Fibroblast of skin of left biceps (primary cell): ENCODE measurements at regions not wholly inside any gene's neighbourhood (a gene's known extent, or its start where the extent isn't known, plus 50 kb on each side); places are given as distances from the start of the nearest gene placed in this dataset.

Experiments
- DNase-seq, 2 experiments: peaks; one replicate each; pipeline ENCODE4 v3.0.0-alpha.2; 2013; ENCODE audit warnings: low read depth in 2 of 2

- DNase-seq: no peak
Observed at GRCh38 chr11:119547511-119547910, 124.5 kb upstream of the THY1 start.

- no peak for DNase-seq
Observed at GRCh38 chr11:119545978-119546915, 123.3 kb upstream of the THY1 start.

DNA sequence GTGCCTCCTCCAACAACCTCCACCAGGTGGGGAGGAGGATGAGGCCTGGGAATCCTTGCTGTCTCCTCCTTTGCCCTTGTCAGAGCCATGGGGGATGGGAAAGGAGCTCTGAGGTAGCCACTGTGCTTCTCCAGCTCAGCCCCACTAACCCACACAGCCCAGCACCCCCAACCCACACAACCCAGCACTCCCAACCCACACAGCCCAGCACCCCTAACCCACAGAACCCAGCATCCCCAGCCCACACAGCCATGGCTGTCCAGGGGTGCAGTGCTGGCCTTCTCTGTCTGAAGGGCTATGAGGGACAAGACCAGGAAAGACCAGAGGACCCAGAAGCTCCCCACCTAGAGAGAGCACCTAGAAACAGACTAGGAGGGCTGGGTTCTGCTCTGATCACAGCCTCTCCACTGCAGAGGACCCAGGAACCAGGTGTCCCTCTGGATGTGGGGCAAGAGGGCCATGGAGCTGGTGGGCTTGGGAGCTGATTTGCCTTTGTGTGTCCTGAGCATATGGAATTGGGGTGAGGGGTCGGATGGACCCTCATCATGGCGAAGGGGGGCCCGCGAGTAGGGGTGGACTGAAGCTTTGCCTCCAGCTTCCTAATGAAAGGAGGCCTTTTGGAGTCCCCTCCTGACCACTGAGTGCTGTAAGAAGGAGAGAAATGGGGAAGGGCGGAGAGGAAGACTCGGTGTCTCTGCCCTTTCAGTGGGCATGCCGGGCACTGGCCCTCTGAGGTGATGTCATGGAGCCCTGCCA, 117.6 kb upstream of the THY1 start:
- DNase-seq: no peak

GRCh38 chr11:119539583-119539982, 116.6 kb upstream of the THY1 start:
- DNase-seq: no peak

DNA sequence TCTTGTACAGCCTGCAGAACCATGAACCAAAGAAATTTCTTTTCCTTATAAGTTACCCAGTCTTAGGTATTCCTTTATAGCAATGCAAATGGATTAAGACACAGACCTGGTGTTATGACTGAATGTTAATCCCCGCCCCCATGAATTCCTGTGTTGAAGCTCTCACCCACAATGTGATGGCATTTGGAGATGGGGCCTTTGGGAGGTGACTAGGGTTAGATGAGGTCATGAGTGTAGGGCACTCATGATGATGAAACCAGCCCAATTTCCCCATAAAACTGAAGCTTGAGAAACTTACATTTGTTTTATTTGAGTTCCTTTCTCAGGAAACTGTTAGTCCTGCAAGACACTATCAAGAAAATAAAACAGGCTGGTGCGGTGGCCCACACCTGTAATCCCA, 115.8 kb upstream of the THY1 start:
- no peak for DNase-seq

- no peak for DNase-seq
Observed at GRCh38 chr11:119537306-119538253, 114.6 kb upstream of the THY1 start.

DNA sequence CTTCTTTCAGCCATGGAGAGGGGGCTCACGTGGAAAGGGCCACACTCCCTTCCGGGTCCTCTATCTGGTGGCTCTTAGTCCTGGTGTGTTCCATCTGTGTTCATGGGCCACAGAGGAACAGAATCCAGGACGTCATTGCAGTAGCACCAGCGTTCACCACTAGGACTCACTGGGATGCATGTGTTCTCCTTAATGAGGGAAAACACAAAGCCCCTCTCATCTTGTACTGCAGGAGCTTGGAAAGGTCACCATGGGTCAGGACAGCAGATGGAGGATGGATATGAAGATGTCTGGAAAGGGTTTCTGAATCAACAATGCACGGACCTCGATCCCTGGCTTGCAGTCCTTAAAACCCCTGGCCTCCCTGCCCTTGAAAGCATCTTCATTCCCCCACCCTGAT, 113.8 kb upstream of the THY1 start:
- no peak for DNase-seq

DNA sequence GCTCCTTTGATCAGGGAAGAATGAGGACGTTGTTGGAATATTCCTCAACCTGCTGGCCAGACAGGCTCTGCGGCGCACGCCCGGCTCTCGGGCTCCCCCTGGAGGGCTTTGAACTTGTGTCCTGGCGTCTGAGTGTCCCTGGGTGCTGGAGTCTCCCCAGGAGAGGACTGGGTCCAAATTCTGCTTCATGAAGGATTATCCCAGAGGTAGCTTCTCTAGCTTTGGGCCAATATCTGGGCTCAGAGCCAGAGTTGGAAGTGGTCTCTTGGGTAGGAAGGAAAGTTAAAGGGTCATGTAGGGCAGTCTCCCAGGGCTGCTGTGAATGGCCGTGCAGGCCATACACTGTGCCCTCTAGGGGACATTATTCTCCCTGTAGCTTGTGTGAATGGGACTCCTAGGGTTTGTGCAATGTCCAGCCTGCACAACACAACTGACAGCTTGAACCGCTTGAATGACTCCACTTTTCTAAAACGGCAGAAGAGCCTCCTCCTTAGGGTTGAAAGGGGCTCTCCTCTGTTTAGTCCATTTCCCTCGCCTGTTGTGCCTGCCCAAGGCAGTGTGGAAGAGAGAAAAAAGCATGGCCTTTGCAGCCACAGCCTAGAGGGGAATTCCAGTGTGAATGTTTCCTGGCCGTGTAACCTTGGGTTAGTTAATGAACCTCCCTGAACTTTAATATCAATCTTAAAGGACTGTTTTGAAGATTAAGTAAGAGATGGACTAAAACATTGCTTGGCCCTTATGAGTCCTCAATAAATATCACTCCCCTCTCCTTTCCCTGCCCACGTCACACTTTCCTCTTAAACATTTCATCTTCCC, 111.2 kb upstream of the THY1 start:
- DNase-seq: no peak

- no peak for DNase-seq
Observed at GRCh38 chr11:119533462-119533861, 110.5 kb upstream of the THY1 start.

DNA sequence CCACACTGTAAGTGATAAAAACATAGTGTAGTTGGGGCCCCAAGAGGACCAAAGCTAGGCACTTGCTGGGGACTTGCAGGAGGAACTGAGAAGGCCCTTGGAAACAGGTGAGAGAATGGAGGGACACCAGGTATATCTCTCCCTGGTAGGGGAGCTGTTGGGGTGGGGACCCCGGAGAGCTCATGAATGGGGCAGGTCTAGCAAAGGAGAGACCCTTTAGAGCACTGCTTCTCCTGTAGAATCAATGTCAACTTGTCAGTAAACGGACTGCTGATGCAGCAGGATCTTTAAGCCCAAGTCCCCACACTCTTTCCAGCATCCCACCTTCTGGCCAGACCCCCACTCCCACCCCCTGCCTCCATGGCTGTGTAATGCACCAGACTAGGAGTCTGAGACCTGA, 109.6 kb upstream of the THY1 start:
- DNase-seq: no peak

- no peak for DNase-seq
Observed at GRCh38 chr11:119531623-119532022, 108.7 kb upstream of the THY1 start.

- no peak for DNase-seq
Observed at GRCh38 chr11:119531056-119531455, 108.1 kb upstream of the THY1 start.

DNA sequence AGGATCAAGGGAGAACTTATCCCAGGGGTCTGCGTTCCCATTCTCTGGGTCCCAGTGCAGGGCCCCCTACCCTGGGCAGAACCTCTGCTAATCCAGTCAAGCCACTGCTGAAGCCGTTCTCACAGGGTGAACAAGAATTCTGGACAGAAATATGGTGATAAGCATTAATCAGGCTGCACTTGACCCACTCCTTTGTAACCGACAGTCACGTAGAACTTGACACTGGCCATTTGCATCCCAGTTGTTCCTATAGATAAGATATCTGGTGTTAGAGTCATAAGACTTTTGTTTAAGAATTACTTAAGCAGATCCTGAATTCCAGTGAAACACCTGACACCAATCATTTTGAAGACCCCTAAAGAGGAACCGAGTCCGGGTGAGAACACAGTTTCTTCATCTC, 107.5 kb upstream of the THY1 start:
- no peak for DNase-seq

DNA sequence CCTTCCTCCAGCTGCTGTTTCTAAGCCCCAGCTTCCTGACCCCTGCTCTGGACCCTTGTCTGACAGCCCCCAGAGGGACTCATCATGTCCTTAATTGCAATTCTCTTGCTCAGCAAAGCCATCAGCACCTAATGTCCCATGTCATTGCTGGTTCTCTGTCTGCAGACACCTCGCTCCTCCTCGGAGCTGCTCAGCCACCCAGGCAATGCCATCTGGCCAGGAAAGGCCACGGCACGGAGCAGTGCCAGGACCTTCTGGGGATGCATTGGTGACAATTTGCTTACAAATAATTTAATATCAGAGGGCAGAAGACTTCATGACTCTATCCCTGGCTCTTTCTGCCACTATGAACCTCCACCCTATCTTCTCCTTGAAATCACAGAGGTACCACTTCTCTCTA, 107.0 kb upstream of the THY1 start:
- DNase-seq: no peak

GRCh38 chr11:119529063-119529845, 106.3 kb upstream of the THY1 start:
- DNase-seq: no peak

DNA sequence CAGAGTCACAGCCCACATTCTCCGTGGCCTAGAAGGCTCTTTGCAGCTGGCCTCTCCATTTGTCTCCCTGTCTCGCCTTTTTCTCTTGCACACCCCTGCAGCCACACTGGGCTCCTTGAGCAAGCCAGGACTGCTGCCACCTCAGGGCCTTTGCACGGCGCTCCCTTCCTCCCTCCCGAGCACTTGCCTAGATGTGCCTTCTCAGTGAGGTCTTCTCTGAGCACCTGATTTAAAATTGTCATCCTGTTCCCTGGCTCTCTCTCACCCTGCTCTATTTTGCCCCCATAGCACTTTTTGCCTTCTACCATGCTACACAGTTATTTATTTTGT, 102.9 kb upstream of the THY1 start:
- no peak for DNase-seq

GRCh38 chr11:119525180-119525866, 102.4 kb upstream of the THY1 start:
- no peak for DNase-seq

GRCh38 chr11:119523539-119524157, 100.7 kb upstream of the THY1 start:
- no peak for DNase-seq

DNA sequence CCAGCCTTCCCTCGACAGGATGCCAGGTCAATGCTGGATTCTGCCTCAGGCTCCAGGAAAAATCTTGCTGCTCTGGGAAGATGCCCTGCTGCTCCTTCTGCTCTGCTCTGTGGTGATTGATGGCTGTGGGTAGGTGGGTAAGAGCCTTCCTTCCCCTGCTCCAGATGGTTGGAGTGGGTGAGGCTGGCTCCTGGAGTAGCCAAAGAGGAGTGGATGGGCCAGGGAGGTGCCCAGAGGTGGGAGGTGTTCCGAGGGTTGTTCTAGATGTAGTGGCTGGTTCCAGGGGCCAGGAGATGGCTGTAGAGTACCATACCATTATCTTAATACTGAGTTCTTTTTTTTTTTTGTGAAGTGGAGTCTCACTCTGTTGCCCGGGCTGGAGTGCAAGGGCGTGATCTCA, 99.6 kb upstream of the THY1 start:
- no peak for DNase-seq
